Stomach (tissue), 4 donors: ENCODE measurements at regions not wholly inside any gene's neighbourhood (a gene's known extent, or its start where the extent isn't known, plus 50 kb on each side); places are given as distances from the start of the nearest gene placed in this dataset.
A peak's percentile ranks its signal among the peaks of the same experiment; 100 is the strongest.

ENCODE experiments used
- POLR2A ChIP-seq, 4 donors: fragments of 450-650 bp; IDR thresholded peaks; one replicate each; pipeline ENCODE4 v1.6.1; 2016; ENCODE audit warnings: antibody characterized with exemption in 4 of 4, control low read depth in 2 of 4, mild to moderate bottlenecking in 1 of 4, moderate library complexity in 1 of 4
- POLR2AphosphoS5 ChIP-seq, 3 donors: sonication (generic); formaldehyde crosslinking; IDR thresholded peaks; one replicate each; pipeline ENCODE4 v1.6.1; 2016; ENCODE audit warnings: antibody characterized with exemption in 3 of 3
- TF ChIP-seq, protein P1 (sequence below), 7 experiments: fragments of 450-650 bp in 4 of 7; fragments of 200-600 bp in 3 of 7; sonication (generic) in 3 of 7; IDR thresholded peaks; one replicate each; pipeline ENCODE4 v1.5.1; 2016 to 2019; ENCODE audit warnings: antibody characterized with exemption in 7 of 7, control low read depth in 2 of 7, mild to moderate bottlenecking in 1 of 7

DNA sequence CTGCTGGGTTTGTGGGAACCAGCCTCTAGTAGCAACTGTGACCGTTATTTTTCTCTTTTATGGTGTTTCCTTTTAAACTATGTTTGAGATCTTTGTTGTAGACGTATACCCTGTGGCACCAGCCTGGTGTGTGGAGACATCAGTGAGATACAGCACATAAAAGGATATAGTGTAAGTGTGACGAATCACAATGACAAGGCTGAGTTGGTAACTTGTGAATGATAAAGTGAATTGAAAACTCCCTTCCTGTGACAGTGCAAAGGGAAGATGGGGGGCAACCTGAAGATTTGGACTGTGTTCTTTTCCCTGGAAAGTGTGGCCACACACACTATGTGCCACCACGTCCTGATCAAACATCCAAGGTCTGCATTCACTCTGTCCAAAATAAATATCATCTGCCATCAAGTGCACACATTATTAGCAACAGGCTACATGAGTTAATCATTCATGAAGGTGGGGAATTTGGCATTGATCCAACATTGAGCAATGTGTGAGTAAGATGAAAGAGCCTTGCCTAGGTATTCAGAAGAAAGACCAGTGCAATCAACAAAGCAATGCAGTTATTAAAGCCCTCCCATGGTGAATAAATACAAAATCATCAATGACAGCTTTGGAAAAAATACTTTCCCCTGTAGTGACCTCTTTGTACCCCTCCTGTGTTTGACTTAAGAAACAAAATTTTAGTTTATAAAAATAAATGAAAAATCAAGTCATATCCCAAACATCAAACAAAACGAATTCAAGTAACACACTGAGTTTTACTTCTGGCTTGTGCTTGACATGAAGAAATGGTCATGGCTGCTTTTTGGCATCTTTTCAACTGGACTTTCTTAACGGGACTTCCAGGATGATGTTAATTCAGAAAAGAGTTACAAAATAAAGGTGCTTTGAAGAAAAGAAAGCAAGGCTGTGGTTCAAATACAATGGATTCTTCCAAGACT is 1280.5 kb upstream of the ZEB2 start:
- no peak for TF ChIP-seq POLR2A (IDR thresholded peaks at IDR 0.05)
- TF ChIP-seq POLR2AphosphoS5 (IDR thresholded peaks at IDR 0.05), result peak in 2 of 3 donors; percentile 37 to 52
- TF ChIP-seq, protein P1, sequence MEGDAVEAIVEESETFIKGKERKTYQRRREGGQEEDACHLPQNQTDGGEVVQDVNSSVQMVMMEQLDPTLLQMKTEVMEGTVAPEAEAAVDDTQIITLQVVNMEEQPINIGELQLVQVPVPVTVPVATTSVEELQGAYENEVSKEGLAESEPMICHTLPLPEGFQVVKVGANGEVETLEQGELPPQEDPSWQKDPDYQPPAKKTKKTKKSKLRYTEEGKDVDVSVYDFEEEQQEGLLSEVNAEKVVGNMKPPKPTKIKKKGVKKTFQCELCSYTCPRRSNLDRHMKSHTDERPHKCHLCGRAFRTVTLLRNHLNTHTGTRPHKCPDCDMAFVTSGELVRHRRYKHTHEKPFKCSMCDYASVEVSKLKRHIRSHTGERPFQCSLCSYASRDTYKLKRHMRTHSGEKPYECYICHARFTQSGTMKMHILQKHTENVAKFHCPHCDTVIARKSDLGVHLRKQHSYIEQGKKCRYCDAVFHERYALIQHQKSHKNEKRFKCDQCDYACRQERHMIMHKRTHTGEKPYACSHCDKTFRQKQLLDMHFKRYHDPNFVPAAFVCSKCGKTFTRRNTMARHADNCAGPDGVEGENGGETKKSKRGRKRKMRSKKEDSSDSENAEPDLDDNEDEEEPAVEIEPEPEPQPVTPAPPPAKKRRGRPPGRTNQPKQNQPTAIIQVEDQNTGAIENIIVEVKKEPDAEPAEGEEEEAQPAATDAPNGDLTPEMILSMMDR (IDR thresholded peaks at IDR 0.05), result no peak
